ENCODE measurements at regions not wholly inside any gene's neighbourhood (a gene's known extent, or its start where the extent isn't known, plus 50 kb on each side); places are given as distances from the start of the nearest gene placed in this dataset.

GRCh38 chr1:195934817-195935553, 673.3 kb downstream of the KCNT2 start:
- Histone ChIP-seq H3K4me3 (replicated peaks in 1 of 3) (no peak overlapping the region), H3K36me3 (no peaks in the 10 kb centered on the region), H3K9me3 (no peaks in the 10 kb centered on the region), H3K4me1 (no peaks in the 10 kb centered on the region), H3K27me3 (no peaks in the 10 kb centered on the region), H3K27ac (no peak overlapping the region)
- intact Hi-C loops (cut with DNase I) = no loop called here
- no peak for DNase-seq
- 64 to 74% methylated on average over 10 of the region's 10 CpGs for WGBS, 2 donors
- no peak for TF ChIP-seq POLR2A (IDR thresholded peaks at IDR 0.05)
- TF ChIP-seq, protein P1, sequence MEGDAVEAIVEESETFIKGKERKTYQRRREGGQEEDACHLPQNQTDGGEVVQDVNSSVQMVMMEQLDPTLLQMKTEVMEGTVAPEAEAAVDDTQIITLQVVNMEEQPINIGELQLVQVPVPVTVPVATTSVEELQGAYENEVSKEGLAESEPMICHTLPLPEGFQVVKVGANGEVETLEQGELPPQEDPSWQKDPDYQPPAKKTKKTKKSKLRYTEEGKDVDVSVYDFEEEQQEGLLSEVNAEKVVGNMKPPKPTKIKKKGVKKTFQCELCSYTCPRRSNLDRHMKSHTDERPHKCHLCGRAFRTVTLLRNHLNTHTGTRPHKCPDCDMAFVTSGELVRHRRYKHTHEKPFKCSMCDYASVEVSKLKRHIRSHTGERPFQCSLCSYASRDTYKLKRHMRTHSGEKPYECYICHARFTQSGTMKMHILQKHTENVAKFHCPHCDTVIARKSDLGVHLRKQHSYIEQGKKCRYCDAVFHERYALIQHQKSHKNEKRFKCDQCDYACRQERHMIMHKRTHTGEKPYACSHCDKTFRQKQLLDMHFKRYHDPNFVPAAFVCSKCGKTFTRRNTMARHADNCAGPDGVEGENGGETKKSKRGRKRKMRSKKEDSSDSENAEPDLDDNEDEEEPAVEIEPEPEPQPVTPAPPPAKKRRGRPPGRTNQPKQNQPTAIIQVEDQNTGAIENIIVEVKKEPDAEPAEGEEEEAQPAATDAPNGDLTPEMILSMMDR (IDR thresholded peaks at IDR 0.05) = no peak

DNA sequence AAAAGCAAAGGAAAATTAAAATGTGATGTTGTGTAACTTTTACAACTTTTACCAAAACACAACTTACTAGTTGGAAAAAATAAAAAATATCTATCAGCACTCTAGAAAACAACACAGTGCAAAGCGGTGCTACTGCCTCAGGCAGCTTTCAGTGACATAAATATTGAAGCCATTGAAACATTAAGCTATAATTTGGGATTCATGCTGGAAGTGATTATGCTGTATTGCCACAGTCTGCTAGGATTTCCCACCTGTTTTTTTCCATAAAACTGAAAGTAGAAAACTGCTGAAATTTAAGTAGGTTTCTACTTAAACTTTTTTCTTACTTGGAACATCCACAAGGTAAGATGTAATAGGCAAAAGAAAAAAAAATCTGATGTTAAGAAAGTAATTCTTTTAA, 674.4 kb downstream of the KCNT2 start:
- TF ChIP-seq, protein P1 (IDR thresholded peaks at IDR 0.05) = no peak
- no peak for TF ChIP-seq POLR2A (IDR thresholded peaks at IDR 0.05)
- no peaks in the 10 kb centered on the region for H3K9me3 ChIP-seq
- intact Hi-C loops (cut with DNase I) = no loop called here
- H3K27ac ChIP-seq = no peak overlapping the region
- H3K4me3 ChIP-seq (replicated peaks in 1 of 3) = no peak overlapping the region
- H3K36me3 ChIP-seq = no peaks in the 10 kb centered on the region
- DNase-seq = no peak
- no peaks in the 10 kb centered on the region for H3K4me1 ChIP-seq
- no peaks in the 10 kb centered on the region for H3K27me3 ChIP-seq
- WGBS, 2 donors = 91% methylated on average over 1 of the region's 1 CpG

- Histone ChIP-seq H3K4me1 (no peaks in the 10 kb centered on the region), H3K27ac (no peak overlapping the region), H3K36me3 (no peaks in the 10 kb centered on the region), H3K27me3 (no peaks in the 10 kb centered on the region), H3K9me3 (no peaks in the 10 kb centered on the region), H3K4me3 (replicated peaks in 1 of 3) (no peak overlapping the region)
- intact Hi-C loops (cut with DNase I) = no loop called here
- 83 to 96% methylated on average over 1 of the region's 1 CpG for WGBS, 2 donors
- no peak for DNase-seq
- no peak for TF ChIP-seq POLR2A (IDR thresholded peaks at IDR 0.05)
- TF ChIP-seq, protein P1 (IDR thresholded peaks at IDR 0.05) = no peak
Measured at GRCh38 chr1:195915826-195916225, 692.4 kb downstream of the KCNT2 start.

- intact Hi-C loops (cut with DNase I) = no loop called here
- DNase-seq = no peak
- Histone ChIP-seq H3K4me1 (no peaks in the 10 kb centered on the region), H3K36me3 (no peaks in the 10 kb centered on the region), H3K27ac (no peak overlapping the region), H3K9me3 (no peaks in the 10 kb centered on the region), H3K4me3 (replicated peaks in 1 of 3) (no peak overlapping the region), H3K27me3 (no peaks in the 10 kb centered on the region)
- TF ChIP-seq, protein P1 (IDR thresholded peaks at IDR 0.05) = no peak
- TF ChIP-seq POLR2A (IDR thresholded peaks at IDR 0.05) = no peak
- WGBS, 2 donors = 94 to 95% methylated on average over 6 of the region's 6 CpGs
Measured at GRCh38 chr1:195909061-195909460, 699.2 kb downstream of the KCNT2 start.

- TF ChIP-seq POLR2A (IDR thresholded peaks at IDR 0.05) = no peak
- TF ChIP-seq, protein P1 (IDR thresholded peaks at IDR 0.05) = no peak
- WGBS, 2 donors = 87 to 96% methylated on average over 1 of the region's 1 CpG
- Histone ChIP-seq H3K27ac (no peak overlapping the region), H3K36me3 (no peaks in the 10 kb centered on the region), H3K4me1 (no peaks in the 10 kb centered on the region), H3K27me3 (no peaks in the 10 kb centered on the region), H3K9me3 (no peaks in the 10 kb centered on the region), H3K4me3 (replicated peaks in 1 of 3) (no peak overlapping the region)
- intact Hi-C loops (cut with DNase I) = no loop called here
- DNase-seq = no peak
Measured at GRCh38 chr1:195908121-195908520, 700.1 kb downstream of the KCNT2 start.

All from thyroid gland (tissue), 4 donors.